Gastroesophageal sphincter (tissue), 4 donors: ENCODE measurements at regions not wholly inside any gene's neighbourhood (a gene's known extent, or its start where the extent isn't known, plus 50 kb on each side); places are given as distances from the start of the nearest gene placed in this dataset.

Experiments
- ATAC-seq: fragments of 150-250 bp; one replicate; pipeline ENCODE4 v1.9.1; 2016; ENCODE audit warnings: mild to moderate bottlenecking, moderate library complexity
- H3K27ac ChIP-seq, 4 donors: fragments of 200-600 bp; sonication (generic) in 3 of 4; 1 replicate in 3 of 4; 2 replicates in 1 of 4; pipeline ENCODE4 v1.5.1; 2016 to 2019
- H3K27me3 ChIP-seq: fragments of 200-600 bp; sonication (generic); one replicate; pipeline ENCODE4 v1.5.1; 2019
- H3K36me3 ChIP-seq, 2 donors: fragments of 200-600 bp; sonication (generic); one replicate each; pipeline ENCODE4 v1.5.1; 2019; ENCODE audit warnings: control low read depth in 1 of 2
- H3K4me1 ChIP-seq, 3 donors: fragments of 200-600 bp; sonication (generic); 1 replicate in 2 of 3; 2 replicates in 1 of 3; pipeline ENCODE4 v1.5.1; 2016 to 2019; ENCODE audit warnings: control low read depth in 2 of 3
- H3K4me3 ChIP-seq, 2 donors: fragments of 200-600 bp; sonication (generic); one replicate each; pipeline ENCODE4 v1.5.1; 2019; ENCODE audit warnings: mild to moderate bottlenecking in 1 of 2, moderate library complexity in 1 of 2
- H3K9me3 ChIP-seq, 3 donors: fragments of 200-600 bp; sonication (generic); one replicate each; pipeline ENCODE4 v1.5.1; 2017 to 2019; ENCODE audit warnings: control low read depth in 2 of 3
- EP300 ChIP-seq: sonication (generic); formaldehyde crosslinking; IDR thresholded peaks from one replicate; pipeline ENCODE4 v1.6.1; 2017; ENCODE audit warnings: antibody characterized with exemption, mild to moderate bottlenecking
- POLR2A ChIP-seq, 2 donors: fragments of 450-650 bp; IDR thresholded peaks; one replicate each; pipeline ENCODE4 v1.6.1; 2017; ENCODE audit warnings: antibody characterized with exemption in 2 of 2, mild to moderate bottlenecking in 2 of 2, moderate library complexity in 1 of 2
- POLR2AphosphoS5 ChIP-seq: sonication (generic); formaldehyde crosslinking; IDR thresholded peaks from one replicate; pipeline ENCODE4 v1.6.1; 2017; ENCODE audit warnings: antibody characterized with exemption
- WGBS, 2 donors: methylation state at CpG; one replicate each; pipeline ENCODE4 v1.1.5; 2018; ENCODE audit warnings: low coverage in 1 of 2; 5-methylcytosine and 5-hydroxymethylcytosine counted together
- TF ChIP-seq, protein P1 (sequence below), 4 experiments: fragments of 200-600 bp in 2 of 4; fragments of 450-650 bp in 2 of 4; sonication (generic) in 1 of 4; IDR thresholded peaks; one replicate each; pipeline ENCODE4 v1.5.1; 2017 to 2019; ENCODE audit warnings: antibody characterized with exemption in 4 of 4, mild to moderate bottlenecking in 2 of 4, moderate library complexity in 2 of 4

DNA sequence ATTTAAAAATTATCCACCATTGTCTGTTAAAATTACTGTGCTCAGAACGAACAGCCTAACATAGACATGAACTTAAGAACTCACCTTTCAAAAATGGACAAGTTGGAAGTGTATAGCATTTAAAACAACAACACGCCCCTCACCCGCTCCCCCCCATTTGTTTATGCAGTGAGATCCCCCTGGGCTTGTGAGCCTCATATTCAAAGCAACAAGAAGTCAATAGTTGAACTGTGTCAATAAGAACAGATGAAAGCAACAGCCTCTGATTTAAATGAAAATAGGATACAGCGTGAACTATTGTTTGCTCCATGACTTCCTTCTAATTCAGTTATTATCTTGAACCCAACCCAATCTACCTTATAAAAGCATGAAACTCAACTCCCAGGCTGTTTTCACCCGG lies 314.2 kb downstream of the BLID start:
- Histone ChIP-seq H3K4me3 (no peak overlapping the region), H3K27ac (peak overlapping the region in 1 of 4 donors; percentile 58), H3K27me3 (no peaks in the 10 kb centered on the region), H3K36me3 (no peaks in the 10 kb centered on the region), H3K4me1 (peaks cover 0 to 27% (median 9%) of the 10 kb centered on the region in 3 donors), H3K9me3 (peaks cover 0 to 3% (median 0%) of the 10 kb centered on the region in 3 donors)
- no peak for TF ChIP-seq POLR2AphosphoS5
- TF ChIP-seq, protein P1, sequence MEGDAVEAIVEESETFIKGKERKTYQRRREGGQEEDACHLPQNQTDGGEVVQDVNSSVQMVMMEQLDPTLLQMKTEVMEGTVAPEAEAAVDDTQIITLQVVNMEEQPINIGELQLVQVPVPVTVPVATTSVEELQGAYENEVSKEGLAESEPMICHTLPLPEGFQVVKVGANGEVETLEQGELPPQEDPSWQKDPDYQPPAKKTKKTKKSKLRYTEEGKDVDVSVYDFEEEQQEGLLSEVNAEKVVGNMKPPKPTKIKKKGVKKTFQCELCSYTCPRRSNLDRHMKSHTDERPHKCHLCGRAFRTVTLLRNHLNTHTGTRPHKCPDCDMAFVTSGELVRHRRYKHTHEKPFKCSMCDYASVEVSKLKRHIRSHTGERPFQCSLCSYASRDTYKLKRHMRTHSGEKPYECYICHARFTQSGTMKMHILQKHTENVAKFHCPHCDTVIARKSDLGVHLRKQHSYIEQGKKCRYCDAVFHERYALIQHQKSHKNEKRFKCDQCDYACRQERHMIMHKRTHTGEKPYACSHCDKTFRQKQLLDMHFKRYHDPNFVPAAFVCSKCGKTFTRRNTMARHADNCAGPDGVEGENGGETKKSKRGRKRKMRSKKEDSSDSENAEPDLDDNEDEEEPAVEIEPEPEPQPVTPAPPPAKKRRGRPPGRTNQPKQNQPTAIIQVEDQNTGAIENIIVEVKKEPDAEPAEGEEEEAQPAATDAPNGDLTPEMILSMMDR (IDR thresholded peaks at IDR 0.05), result no peak
- no peak for TF ChIP-seq EP300
- TF ChIP-seq POLR2A (IDR thresholded peaks at IDR 0.05), result no peak
- ATAC-seq, result no peak
- 68 to 70% methylated on average over 3 to 5 of the region's 5 CpGs for WGBS, 2 donors

DNA sequence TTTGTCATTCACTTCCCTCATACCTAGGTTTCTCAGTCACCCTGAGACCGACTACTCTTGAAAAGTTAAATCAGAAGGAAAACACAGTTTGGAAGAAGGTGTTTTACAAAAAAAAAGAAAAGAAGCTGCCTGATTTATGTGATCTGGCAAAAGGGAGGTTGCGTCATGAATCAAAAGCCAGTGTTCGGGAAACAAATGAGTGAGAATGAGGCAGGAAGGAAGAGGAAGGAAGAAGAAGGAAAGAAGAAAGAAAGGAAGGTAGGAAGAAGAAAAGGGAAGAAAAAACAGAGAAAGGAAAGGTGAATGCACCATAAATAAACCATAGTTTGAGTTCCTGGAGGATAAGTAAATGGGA lies 314.6 kb downstream of the BLID start:
- Histone ChIP-seq H3K4me1 (peaks cover 0 to 27% (median 9%) of the 10 kb centered on the region in 3 donors), H3K36me3 (no peaks in the 10 kb centered on the region), H3K27me3 (no peaks in the 10 kb centered on the region), H3K4me3 (no peak overlapping the region), H3K9me3 (peaks cover 0 to 3% (median 0%) of the 10 kb centered on the region in 3 donors), H3K27ac (peak overlapping the region in 2 of 4 donors; percentile 4 to 58)
- TF ChIP-seq, protein P1 (IDR thresholded peaks at IDR 0.05), result no peak
- TF ChIP-seq POLR2A (IDR thresholded peaks at IDR 0.05) (no peak), POLR2AphosphoS5 (peak; percentile 53)
- ATAC-seq, result no peak
- 16 to 37% methylated on average over 3 of the region's 3 CpGs for WGBS, 2 donors

DNA sequence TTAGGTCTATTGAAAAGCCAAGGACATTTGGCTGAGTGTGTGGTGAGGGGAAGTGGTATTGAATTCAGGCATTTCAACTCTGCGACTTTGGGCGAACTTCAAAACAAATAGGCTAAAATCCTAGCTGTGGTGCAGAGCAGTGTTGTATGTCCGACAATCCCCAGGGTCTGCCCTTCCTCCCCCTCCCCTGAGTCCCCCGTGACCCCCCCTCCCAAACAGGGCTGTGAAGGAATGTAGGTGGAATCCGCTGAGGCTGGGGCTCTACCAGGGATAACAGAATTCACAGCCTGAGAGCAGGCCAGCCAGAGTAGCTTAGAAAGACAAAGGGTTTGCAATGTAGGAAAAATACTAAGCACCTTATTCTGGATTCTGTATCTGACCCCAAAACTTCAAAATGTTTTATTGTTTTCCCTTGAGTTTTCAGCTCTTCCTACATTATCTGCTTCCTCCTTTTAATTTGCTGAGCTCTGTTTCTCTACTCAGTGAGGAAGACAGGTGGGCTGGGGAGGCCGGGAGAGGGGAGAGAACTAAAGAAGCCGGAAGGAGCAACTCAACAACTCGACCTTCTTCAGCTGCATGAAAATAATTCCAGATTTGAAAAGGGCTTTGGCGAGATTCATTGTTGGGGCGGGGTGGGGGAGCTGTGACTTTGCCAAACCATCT lies 315.2 kb downstream of the BLID start:
- ATAC-seq, result peak; percentile 50
- no peaks in the 10 kb centered on the region for H3K27me3 ChIP-seq
- TF ChIP-seq POLR2AphosphoS5, result no peak
- TF ChIP-seq POLR2A (IDR thresholded peaks at IDR 0.05), result no peak
- TF ChIP-seq EP300, result no peak
- no peak overlapping the region for H3K4me3 ChIP-seq
- H3K36me3 ChIP-seq, result no peaks in the 10 kb centered on the region
- WGBS, 2 donors, result 17 to 34% methylated on average over 7 to 8 of the region's 10 CpGs
- H3K27ac ChIP-seq, result peak overlapping the region in 3 of 4 donors; percentile 4 to 58 (median 23)
- H3K9me3 ChIP-seq, result peaks cover 0 to 3% (median 0%) of the 10 kb centered on the region in 3 donors
- peaks cover 0 to 27% (median 9%) of the 10 kb centered on the region in 3 donors for H3K4me1 ChIP-seq

DNA sequence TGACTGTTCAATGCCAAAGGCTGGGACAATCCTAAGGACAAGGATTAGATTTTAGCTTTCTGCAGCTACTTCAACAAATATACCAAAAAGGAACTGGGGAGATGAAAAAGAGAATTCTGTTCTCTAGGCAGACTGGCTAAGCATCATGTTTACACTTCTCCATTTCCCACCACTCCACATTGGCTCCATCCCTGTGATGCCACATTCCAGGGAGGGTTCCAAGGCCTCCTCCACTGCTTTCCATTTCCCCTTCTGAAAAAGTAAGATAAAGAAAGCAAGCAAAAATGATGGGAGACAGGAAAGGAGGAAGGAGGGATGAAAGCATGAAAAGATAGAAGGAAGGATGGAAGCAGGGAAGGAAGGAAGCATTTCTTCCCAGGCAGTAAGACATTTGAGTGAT lies 315.8 kb downstream of the BLID start:
- H3K4me1 ChIP-seq, result peaks cover 0 to 27% (median 9%) of the 10 kb centered on the region in 3 donors
- TF ChIP-seq EP300, result no peak
- TF ChIP-seq POLR2AphosphoS5, result no peak
- TF ChIP-seq, protein P1 (IDR thresholded peaks at IDR 0.05), result no peak
- no peak for TF ChIP-seq POLR2A (IDR thresholded peaks at IDR 0.05)
- peak overlapping the region in 2 of 4 donors; percentile 4 to 58 for H3K27ac ChIP-seq
- H3K27me3 ChIP-seq, result no peaks in the 10 kb centered on the region
- peaks cover 0 to 3% (median 0%) of the 10 kb centered on the region in 3 donors for H3K9me3 ChIP-seq
- ATAC-seq, result no peak
- no peak overlapping the region for H3K4me3 ChIP-seq
- no peaks in the 10 kb centered on the region for H3K36me3 ChIP-seq

DNA sequence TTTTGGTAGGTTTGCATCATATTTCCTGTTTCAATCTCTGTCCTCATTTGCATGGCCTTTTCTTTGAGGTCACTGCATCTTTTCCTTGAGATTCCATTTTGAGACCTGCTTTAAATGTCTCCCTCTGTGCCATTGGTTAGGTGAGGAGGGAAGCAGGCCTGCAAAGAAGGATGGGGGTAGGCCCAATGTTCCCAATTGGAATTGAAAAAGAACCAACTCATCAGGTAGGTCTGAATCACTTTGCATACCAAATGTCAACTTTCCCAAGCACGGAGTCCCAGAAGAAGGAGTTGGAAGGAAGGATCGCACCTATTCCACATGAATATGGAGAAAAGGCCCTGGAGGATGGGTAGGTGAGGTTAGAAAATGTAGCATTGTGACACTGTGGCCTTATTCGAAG lies 318.5 kb downstream of the BLID start:
- 94 to 100% methylated on average over 1 to 3 of the region's 3 CpGs for WGBS, 2 donors
- no peak overlapping the region for H3K27ac ChIP-seq
- no peaks in the 10 kb centered on the region for H3K36me3 ChIP-seq
- H3K9me3 ChIP-seq, result peaks cover 0 to 3% (median 0%) of the 10 kb centered on the region in 3 donors
- TF ChIP-seq POLR2AphosphoS5 (no peak), EP300 (no peak)
- TF ChIP-seq, protein P1 (IDR thresholded peaks at IDR 0.05), result no peak
- no peak overlapping the region for H3K4me3 ChIP-seq
- peaks cover 0 to 42% (median 9%) of the 10 kb centered on the region in 3 donors for H3K4me1 ChIP-seq
- no peak for ATAC-seq
- H3K27me3 ChIP-seq, result no peaks in the 10 kb centered on the region
